ENCODE measurements at regions not wholly inside any gene's neighbourhood (a gene's known extent, or its start where the extent isn't known, plus 50 kb on each side); places are given as distances from the start of the nearest gene placed in this dataset.

- TF ChIP-seq CTCF (IDR thresholded peaks at IDR 0.05) (no peak), EZH2phosphoT487 (IDR thresholded peaks at IDR 0.05) (no peak), EZH2 (IDR thresholded peaks at IDR 0.05) (no peak)
Observed at GRCh38 chr21:21851205-21851604, 853.0 kb downstream of the NCAM2 start.

Measured in neural progenitor cell (in vitro differentiated cells).